Glutamatergic neuron (in vitro differentiated cells): ENCODE measurements at regions not wholly inside any gene's neighbourhood (a gene's known extent, or its start where the extent isn't known, plus 50 kb on each side); places are given as distances from the start of the nearest gene placed in this dataset.

Experiments
- DNase-seq: peaks from one replicate; pipeline ENCODE4 v3.0.0; 2022
- H3K27ac Mint-ChIP-seq: one replicate; pipeline ENCODE4 v1.8.0; 2020; ENCODE audit warnings: mild to moderate bottlenecking, mixed read lengths, inconsistent platforms; ENCODE audit not compliant: unreplicated experiment
- H3K27me3 Mint-ChIP-seq: one replicate; pipeline ENCODE4 v1.8.0; 2020; ENCODE audit warnings: mild to moderate bottlenecking, moderate library complexity, mixed read lengths, inconsistent platforms; ENCODE audit not compliant: unreplicated experiment
- H3K36me3 Mint-ChIP-seq: one replicate; pipeline ENCODE4 v1.8.0; 2020; ENCODE audit warnings: mild to moderate bottlenecking, mixed read lengths, inconsistent platforms; ENCODE audit not compliant: unreplicated experiment
- H3K4me1 Mint-ChIP-seq: one replicate; pipeline ENCODE4 v1.8.0; 2020; ENCODE audit warnings: mild to moderate bottlenecking, low read depth, mixed read lengths, inconsistent platforms; ENCODE audit not compliant: unreplicated experiment
- H3K4me3 Mint-ChIP-seq: one replicate; pipeline ENCODE4 v1.8.0; 2020; ENCODE audit warnings: mild to moderate bottlenecking, mixed read lengths, inconsistent platforms; ENCODE audit not compliant: unreplicated experiment
- H3K9me3 Mint-ChIP-seq: one replicate; pipeline ENCODE4 v1.8.0; 2020; ENCODE audit warnings: mild to moderate bottlenecking, moderate library complexity, mixed read lengths, inconsistent platforms; ENCODE audit not compliant: unreplicated experiment
- CTCF ChIP-seq: fragments of 200-600 bp; sonication (generic); IDR thresholded peaks from one replicate; pipeline ENCODE4 v1.5.0; 2021; ENCODE audit not compliant: partially characterized antibody, unreplicated experiment

GRCh38 chr3:70608434-70608833 is 296.0 kb upstream of the MDFIC2 start:
- Mint-ChIP-seq H3K4me1 (no peaks in the 10 kb centered on the region), H3K27me3 (no peaks in the 10 kb centered on the region), H3K36me3 (no peaks in the 10 kb centered on the region), H3K9me3 (no peaks in the 10 kb centered on the region), H3K27ac (no peak overlapping the region), H3K4me3 (no peak overlapping the region)
- no peak for TF ChIP-seq CTCF
- no peak for DNase-seq

- H3K36me3 Mint-ChIP-seq = no peaks in the 10 kb centered on the region
- H3K27ac Mint-ChIP-seq = no peak overlapping the region
- no peaks in the 10 kb centered on the region for H3K9me3 Mint-ChIP-seq
- no peaks in the 10 kb centered on the region for H3K4me1 Mint-ChIP-seq
- H3K27me3 Mint-ChIP-seq = no peaks in the 10 kb centered on the region
- TF ChIP-seq CTCF = no peak
- H3K4me3 Mint-ChIP-seq = no peak overlapping the region
- no peak for DNase-seq
These were observed 295.0 kb upstream of the MDFIC2 start for GRCh38 chr3:70607469-70607868.

GRCh38 chr3:70606018-70606417 is 293.6 kb upstream of the MDFIC2 start:
- no peak overlapping the region for H3K4me3 Mint-ChIP-seq

GRCh38 chr3:70603103-70603502 is 290.7 kb upstream of the MDFIC2 start:
- Mint-ChIP-seq H3K27ac (no peak overlapping the region), H3K4me3 (no peak overlapping the region), H3K36me3 (no peaks in the 10 kb centered on the region), H3K27me3 (no peaks in the 10 kb centered on the region), H3K9me3 (no peaks in the 10 kb centered on the region), H3K4me1 (no peaks in the 10 kb centered on the region)
- TF ChIP-seq CTCF = no peak
- DNase-seq = no peak

More at GRCh38 chr3:70606018-70606417, 293.6 kb upstream of the MDFIC2 start:
- TF ChIP-seq CTCF = no peak
- Mint-ChIP-seq H3K36me3 (no peaks in the 10 kb centered on the region), H3K4me1 (no peaks in the 10 kb centered on the region), H3K27ac (no peak overlapping the region), H3K9me3 (no peaks in the 10 kb centered on the region), H3K27me3 (no peaks in the 10 kb centered on the region)
- DNase-seq = no peak

GRCh38 chr3:70597312-70597711 is 284.9 kb upstream of the MDFIC2 start:
- Mint-ChIP-seq H3K27me3 (no peaks in the 10 kb centered on the region), H3K9me3 (no peaks in the 10 kb centered on the region), H3K4me3 (no peak overlapping the region), H3K4me1 (no peaks in the 10 kb centered on the region), H3K36me3 (no peaks in the 10 kb centered on the region), H3K27ac (no peak overlapping the region)
- no peak for DNase-seq
- no peak for TF ChIP-seq CTCF
